IPS-NIHi7 (cell line): ENCODE measurements at regions not wholly inside any gene's neighbourhood (a gene's known extent, or its start where the extent isn't known, plus 50 kb on each side); places are given as distances from the start of the nearest gene placed in this dataset.
"Not testable (repeated sequence)": the region's sequence is repeated elsewhere in the genome, so short reads cannot be mapped to it uniquely, and the experiment has no call there.

ENCODE experiments used
- DNase-seq: peaks from one replicate; pipeline ENCODE4 v3.0.0; 2012; ENCODE audit warnings: mixed read lengths; ENCODE audit errors: extremely low spot score

GRCh38 chr1:70751676-70752287, 295.8 kb downstream of the PTGER3 start:
- DNase-seq, result not testable (repeated sequence)

DNA sequence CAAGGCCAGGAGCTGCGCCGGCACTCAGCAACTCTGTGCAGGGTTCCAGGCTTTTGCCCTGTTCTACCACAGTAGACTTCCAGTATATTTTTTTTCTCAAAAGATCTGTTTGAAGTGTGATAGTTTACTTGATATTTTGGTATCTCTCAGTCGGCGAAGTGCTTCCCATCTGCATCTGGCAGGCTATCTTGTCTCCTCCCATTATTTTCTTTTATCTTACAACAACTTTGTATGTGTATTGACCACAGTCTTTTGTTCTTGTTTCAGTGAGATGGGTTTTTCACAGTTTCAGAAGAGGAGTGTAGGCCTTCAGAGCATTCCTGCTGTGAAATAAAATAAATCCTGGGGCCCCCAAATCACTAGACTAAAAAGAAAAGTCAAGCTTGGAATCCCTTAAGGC, 292.9 kb downstream of the PTGER3 start:
- no peak for DNase-seq

DNA sequence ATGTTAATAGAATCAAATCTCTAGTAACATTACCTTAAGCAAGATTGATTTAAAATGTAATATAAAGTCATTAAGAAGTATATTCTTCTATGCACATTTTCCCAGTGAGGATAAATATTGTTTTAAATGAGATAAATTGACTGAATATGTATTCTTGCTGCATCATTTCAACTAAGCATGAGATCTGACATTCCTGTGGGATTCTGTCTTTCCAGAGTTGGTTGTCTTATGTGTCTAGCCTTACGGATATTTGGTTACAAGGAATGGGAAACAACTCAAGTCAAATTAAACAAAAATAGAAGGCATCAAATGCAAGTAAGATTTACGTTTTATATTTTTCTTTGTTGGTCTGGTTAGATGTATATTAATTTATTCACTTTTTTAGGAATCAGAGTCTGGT, 287.5 kb downstream of the PTGER3 start:
- DNase-seq, result no peak

DNA sequence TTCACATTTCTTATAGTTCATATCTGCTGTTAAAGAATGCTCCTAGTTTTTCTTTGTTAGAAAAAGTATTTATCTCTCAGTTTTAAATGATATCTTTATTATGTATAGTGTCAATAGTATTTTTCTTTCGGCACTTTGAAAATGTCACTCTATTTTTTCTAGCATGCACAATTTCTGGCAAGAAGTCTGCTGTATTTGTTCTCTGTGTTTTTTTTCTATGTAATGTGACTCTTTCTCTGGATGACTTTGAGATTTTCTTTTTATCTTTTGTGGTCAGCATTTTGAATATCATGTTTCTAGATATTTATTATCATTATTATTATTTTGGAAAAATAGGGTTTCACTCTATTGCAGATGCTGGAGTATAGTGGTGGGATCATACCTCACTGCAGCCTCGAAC, 285.2 kb downstream of the PTGER3 start:
- no peak for DNase-seq

GRCh38 chr1:70764747-70765146, 282.9 kb downstream of the PTGER3 start:
- no peak for DNase-seq

DNA sequence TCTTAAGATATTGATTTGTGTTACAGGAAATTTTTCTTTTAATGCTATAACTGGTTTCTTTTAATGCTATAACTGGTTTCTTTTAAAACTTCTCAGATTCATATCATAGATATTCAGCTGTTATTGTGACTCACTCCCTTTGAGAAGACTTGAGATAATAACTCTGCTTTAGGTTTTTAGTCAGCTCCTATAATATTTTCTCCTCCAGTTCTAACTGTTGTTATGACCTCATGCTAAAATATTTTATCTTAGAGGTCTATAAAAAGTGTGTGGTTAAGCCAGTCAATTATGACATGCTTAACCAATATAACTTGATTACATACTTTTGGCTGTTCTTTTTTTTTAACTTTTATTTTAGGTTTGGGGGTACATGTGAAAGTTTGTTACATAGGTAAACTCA, 280.2 kb downstream of the PTGER3 start:
- DNase-seq, result no peak

GRCh38 chr1:70768216-70768615, 279.4 kb downstream of the PTGER3 start:
- no peak for DNase-seq

DNA sequence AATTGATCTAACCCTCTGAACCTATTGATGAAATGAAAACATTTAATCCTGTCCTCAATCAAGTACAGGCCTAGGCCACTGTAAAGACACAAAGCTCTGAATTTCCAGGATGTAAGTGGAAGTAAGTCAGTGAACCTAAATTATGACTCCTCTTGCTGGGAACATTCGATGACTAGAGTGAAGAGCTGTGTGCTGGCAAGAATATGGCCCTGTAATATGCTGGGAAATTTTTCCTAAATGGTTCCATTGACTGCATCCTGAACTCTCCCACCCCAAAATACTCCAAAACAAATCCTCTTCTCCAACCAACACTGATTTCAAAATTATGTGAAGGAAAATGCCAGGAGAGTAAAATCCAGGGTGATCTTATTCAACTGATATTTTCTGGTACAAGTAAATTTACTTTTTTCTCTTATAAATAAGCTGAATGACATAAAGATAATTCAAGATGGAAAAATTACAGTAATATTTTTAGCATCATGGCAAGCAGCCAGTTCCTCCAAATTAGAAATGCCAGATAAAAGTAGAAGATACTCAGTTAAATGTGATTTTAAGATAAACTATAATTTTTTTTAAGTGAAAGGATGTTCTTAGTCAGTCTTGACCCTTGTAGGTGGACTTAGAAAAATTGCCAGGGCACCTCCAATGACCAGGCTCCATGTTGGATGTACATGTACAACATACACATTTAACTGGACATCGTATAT, 269.4 kb downstream of the PTGER3 start:
- no peak for DNase-seq

DNA sequence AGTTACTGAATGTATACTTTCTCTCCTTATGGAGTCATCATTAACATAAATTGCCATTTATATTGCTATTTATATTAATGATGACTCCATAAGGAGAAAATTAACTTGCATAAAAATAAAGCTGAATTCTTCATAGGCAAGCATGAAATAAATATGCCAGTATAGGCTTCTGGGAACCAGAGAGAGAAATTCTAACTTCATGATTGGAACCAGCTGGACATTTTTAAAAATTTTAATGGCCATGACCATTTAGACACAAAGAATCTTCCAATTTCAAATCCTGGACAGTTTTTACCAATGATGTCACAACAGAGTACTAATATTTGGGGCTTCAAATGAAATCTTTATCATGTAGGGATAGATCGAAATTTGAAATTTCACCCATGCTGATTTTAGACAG, 268.7 kb downstream of the PTGER3 start:
- DNase-seq, result no peak

GRCh38 chr1:70779571-70779970, 268.0 kb downstream of the PTGER3 start:
- DNase-seq, result no peak

DNA sequence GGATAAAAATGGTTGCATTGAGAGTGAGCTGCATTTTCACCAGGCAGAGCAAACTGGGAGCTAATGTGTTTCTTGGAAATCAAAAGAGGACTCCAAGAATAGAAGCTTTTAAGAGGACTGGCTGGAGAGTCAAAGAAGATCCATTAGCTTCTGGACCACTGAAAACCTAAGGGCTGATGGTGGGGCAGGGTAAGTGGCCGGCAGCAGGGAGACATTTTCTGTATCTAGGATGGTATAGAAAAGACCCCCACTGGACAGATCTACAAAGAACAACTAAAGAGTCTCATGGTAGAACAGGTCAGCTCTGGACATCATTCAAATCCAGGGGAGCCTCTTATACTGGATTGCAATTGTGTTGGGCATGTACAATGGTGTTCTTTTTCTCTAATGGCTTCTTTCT, 262.3 kb downstream of the PTGER3 start:
- DNase-seq, result no peak

GRCh38 chr1:70790232-70790923, 257.2 kb downstream of the PTGER3 start:
- DNase-seq, result no peak

DNA sequence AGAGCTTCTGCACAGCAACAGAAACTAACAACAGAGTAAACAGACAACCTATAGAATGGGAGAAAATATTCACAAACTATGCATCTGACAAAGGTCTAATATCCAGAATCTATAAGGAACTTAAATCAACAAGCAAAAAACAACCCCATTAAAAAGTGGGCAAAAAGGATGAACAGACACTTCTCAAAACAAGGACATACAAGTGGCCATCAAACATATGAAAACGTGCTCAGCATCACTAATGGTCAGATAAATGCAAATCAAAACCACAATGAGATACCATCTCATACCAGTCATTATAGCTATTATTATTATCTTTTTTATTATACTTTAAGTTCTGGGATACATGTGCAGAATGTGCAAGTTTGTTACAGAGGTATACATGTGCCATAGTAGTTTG, 252.6 kb downstream of the PTGER3 start:
- not testable (repeated sequence) for DNase-seq

DNA sequence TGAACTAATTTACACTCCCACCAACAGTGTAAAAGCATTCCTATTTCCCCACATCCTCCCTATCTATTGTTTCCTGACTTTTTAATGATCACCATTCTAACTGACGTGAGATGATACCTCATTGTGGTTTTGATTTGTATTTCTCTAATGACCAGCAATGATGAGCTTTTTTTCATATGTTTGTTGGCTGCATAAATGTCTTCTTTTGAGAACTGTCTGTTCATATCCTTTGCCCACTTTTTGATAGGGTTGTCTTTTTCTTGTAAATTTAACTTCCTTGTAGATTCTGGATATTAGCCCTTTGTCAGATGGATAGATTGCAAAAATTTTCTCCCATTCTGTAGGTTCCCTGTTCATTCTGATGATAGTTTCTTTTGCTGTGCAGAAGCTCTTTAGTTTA, 251.3 kb downstream of the PTGER3 start:
- DNase-seq, result not testable (repeated sequence)

GRCh38 chr1:70802625-70803024, 245.0 kb downstream of the PTGER3 start:
- not testable (repeated sequence) for DNase-seq

GRCh38 chr1:70805641-70806040, 242.0 kb downstream of the PTGER3 start:
- no peak for DNase-seq

- DNase-seq, result no peak
Measured at GRCh38 chr1:70807088-70807664, 240.4 kb downstream of the PTGER3 start.

DNA sequence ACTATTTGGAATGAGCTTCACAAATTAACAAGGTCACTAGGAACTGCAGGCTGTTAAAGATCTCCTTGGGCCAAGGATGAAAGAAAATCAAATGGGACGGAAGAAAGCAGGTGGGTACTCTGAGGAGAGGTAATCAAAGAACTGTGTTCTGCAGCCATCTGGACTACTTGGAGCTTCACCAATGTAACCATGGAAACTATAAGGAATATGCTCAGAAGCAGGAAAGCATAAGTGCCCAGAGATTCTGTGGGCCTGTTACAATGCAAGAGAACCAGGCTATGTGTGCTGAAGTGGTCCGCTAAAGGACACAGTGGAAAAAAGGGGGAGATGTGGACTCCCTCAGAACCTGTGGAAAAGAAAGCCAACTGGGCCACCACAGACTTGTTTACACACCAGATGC, 238.5 kb downstream of the PTGER3 start:
- DNase-seq, result no peak

- no peak for DNase-seq
Measured at GRCh38 chr1:70811815-70812214, 235.8 kb downstream of the PTGER3 start.

DNA sequence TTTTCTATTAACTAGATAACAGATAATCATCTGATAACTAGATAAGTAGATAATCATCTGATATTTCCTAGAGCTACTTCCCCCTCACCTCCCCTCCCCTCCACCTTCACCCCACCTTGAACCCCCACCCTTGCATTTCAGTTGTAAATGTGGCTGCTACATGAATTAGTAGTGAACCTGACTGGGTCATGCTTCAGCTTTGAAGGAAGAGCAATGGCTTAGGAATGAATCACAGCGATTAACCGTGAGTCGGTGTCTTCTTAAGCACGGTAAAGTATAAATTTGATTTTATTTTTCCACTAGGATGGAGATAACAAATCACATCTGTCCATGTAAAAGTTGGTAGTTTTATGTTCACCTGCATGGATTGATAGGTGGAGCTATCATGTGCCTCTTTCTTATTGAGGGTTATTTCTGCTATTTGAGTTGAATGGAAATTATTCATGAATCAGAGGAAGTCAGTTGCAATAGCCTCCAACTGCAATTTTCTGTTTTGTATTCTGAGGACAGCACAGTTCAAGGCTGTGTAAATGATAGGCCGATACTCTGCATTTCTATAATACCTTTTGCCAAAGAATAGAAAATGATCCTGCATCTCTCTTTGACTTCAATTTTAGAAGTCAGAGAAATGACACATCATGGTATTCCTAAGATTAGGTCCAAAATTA, 235.0 kb downstream of the PTGER3 start:
- DNase-seq, result no peak

DNA sequence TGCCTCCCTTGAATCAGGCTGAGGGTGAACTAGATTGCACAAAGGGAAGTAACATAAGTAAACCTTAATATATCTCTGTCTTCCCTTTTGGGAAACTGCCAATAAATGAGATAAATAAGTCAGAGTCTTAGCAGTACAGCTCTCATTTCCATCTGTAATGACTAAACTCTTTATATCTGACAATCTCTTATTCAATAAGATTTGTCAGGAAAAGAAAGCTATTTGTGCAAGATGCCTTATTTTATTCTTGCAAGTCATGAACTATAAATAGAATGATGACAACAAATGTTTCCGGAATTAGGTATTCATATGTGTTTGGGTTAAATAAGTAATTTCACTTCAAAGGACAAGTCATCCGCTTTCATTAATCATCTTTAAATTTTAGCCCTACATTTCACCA, 229.2 kb downstream of the PTGER3 start:
- DNase-seq, result no peak

DNA sequence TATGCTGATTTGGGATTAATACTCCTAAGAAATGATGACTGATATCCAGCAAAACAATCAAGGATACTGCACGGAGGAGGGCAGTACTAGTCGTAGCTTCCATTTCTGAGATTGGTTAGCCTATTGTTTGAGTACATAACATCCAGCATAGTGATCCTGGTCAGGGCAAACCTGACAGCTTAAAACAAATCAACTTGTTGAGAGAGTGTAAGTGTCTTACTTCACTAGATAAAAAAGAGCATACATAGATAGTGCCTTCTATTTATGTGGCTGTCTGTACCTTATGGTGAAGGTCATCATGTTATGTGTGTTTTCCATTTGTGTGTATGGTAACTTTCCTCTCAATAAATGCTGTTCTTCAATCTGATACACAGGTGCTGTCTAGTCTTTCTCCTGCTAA, 228.4 kb downstream of the PTGER3 start:
- DNase-seq, result no peak
